GM12891 (cell line): ENCODE measurements at regions not wholly inside any gene's neighbourhood (a gene's known extent, or its start where the extent isn't known, plus 50 kb on each side); places are given as distances from the start of the nearest gene placed in this dataset.

Experiments
- POLR2A ChIP-seq: IDR thresholded peaks from 2 replicates; pipeline ENCODE4 v1.6.1; 2011; ENCODE audit warnings: low read depth, low read length, control low read depth
- POLR2AphosphoS5 ChIP-seq: IDR thresholded peaks from 2 replicates; pipeline ENCODE4 v1.6.1; 2011; ENCODE audit warnings: low read depth, low read length, control low read depth
- POU2F2 ChIP-seq: IDR thresholded peaks from 2 replicates; pipeline ENCODE4 v1.6.1; 2011; ENCODE audit warnings: low read depth, mild to moderate bottlenecking, control low read depth, low read length, moderate library complexity
- SPI1 ChIP-seq: IDR thresholded peaks from 2 replicates; pipeline ENCODE4 v1.6.1; 2011; ENCODE audit warnings: low read depth, low read length, control low read depth

DNA sequence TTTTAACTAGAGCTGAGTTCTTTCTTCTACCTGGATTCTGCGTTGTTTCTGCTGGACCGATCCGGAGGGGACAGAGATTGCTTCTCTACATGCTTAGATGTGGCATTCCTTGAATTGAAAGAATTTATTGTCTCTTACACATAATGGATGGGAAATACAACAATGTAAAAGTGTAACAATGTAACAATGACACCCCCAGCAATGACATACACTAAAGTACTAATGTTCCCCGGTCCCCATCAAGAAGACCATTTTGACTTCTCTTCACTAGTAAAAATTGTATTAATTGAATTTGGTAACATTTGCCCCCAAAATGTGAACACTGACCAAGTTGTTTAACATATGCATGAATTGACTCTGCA is 760.2 kb downstream of the TAF11L14 start:
- TF ChIP-seq POLR2A, result no peak
- TF ChIP-seq POLR2AphosphoS5, result no peak
- TF ChIP-seq SPI1, result no peak
- no peak for TF ChIP-seq POU2F2
